ENCODE measurements at regions not wholly inside any gene's neighbourhood (a gene's known extent, or its start where the extent isn't known, plus 50 kb on each side); places are given as distances from the start of the nearest gene placed in this dataset.
"Not testable (repeated sequence)": the region's sequence is repeated elsewhere in the genome, so short reads cannot be mapped to it uniquely, and the experiment has no call there.

DNA sequence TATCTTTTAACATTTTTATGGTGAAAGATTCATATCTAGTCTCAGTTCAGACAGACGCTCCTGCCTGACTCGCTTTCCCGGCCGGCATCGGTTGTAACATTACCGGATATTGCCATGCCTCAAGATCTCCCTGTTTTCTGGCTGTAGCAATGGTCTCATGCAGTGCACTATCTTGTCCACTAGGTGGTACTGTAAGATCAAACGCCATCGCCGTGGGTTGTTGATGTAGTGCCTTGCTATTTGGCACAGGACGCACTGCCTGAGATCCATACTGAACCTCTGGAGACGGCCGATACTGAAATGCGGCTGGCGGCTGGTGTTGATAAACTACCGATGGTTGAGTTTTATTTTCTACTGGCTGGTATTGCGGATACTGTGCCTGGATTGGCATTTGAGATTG, 75.9 kb upstream of the ZNF195 start:
- not testable (repeated sequence) for TF ChIP-seq NRF1 (conservative IDR thresholded peaks at IDR 0.05; ENCODE audit: low read depth, low read length); EP300 (IDR thresholded peaks at IDR 0.05; ENCODE audit: borderline replicate concordance in 1 of 2, control insufficient read depth in 1 of 2, low read depth in 2 of 2, low read length in 2 of 2); DPF2 (IDR thresholded peaks at IDR 0.05)
- TF ChIP-seq, protein P1, sequence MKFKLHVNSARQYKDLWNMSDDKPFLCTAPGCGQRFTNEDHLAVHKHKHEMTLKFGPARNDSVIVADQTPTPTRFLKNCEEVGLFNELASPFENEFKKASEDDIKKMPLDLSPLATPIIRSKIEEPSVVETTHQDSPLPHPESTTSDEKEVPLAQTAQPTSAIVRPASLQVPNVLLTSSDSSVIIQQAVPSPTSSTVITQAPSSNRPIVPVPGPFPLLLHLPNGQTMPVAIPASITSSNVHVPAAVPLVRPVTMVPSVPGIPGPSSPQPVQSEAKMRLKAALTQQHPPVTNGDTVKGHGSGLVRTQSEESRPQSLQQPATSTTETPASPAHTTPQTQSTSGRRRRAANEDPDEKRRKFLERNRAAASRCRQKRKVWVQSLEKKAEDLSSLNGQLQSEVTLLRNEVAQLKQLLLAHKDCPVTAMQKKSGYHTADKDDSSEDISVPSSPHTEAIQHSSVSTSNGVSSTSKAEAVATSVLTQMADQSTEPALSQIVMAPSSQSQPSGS (IDR thresholded peaks at IDR 0.05; ENCODE audit: low read length): not testable (repeated sequence)
- TF ChIP-seq, protein P2, sequence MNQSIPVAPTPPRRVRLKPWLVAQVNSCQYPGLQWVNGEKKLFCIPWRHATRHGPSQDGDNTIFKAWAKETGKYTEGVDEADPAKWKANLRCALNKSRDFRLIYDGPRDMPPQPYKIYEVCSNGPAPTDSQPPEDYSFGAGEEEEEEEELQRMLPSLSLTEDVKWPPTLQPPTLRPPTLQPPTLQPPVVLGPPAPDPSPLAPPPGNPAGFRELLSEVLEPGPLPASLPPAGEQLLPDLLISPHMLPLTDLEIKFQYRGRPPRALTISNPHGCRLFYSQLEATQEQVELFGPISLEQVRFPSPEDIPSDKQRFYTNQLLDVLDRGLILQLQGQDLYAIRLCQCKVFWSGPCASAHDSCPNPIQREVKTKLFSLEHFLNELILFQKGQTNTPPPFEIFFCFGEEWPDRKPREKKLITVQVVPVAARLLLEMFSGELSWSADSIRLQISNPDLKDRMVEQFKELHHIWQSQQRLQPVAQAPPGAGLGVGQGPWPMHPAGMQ (IDR thresholded peaks at IDR 0.05; ENCODE audit: borderline replicate concordance): not testable (repeated sequence)
- TF ChIP-seq, protein P3, sequence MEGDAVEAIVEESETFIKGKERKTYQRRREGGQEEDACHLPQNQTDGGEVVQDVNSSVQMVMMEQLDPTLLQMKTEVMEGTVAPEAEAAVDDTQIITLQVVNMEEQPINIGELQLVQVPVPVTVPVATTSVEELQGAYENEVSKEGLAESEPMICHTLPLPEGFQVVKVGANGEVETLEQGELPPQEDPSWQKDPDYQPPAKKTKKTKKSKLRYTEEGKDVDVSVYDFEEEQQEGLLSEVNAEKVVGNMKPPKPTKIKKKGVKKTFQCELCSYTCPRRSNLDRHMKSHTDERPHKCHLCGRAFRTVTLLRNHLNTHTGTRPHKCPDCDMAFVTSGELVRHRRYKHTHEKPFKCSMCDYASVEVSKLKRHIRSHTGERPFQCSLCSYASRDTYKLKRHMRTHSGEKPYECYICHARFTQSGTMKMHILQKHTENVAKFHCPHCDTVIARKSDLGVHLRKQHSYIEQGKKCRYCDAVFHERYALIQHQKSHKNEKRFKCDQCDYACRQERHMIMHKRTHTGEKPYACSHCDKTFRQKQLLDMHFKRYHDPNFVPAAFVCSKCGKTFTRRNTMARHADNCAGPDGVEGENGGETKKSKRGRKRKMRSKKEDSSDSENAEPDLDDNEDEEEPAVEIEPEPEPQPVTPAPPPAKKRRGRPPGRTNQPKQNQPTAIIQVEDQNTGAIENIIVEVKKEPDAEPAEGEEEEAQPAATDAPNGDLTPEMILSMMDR (IDR thresholded peaks at IDR 0.05 in 2 of 3, conservative IDR thresholded peaks at IDR 0.05 in 1 of 3; ENCODE audit: control insufficient read depth in 2 of 3, extremely low read depth in 1 of 3, insufficient read depth in 1 of 3, low read depth in 3 of 3, low read length in 3 of 3): peak; percentile 34 to 57 (median 52); a peak in 5 of 6 replicates
